ENCODE measurements at regions not wholly inside any gene's neighbourhood (a gene's known extent, or its start where the extent isn't known, plus 50 kb on each side); places are given as distances from the start of the nearest gene placed in this dataset.

GRCh38 chr4:30354605-30355004 lies 365.6 kb upstream of the PCDH7 start:
- TF ChIP-seq EZH2 (IDR thresholded peaks at IDR 0.05; ENCODE audit: borderline replicate concordance) (no peak), CTCF (IDR thresholded peaks at IDR 0.05; ENCODE audit: poor library complexity) (no peak), EZH2phosphoT487 (IDR thresholded peaks at IDR 0.05; ENCODE audit: low read depth, severe bottlenecking, unreplicated experiment) (no peak)
- no peaks in the 10 kb centered on the region for H3K9me2 ChIP-seq (replicated peaks; ENCODE audit: insufficient read depth)
- H3K4me1 ChIP-seq (ENCODE audit: insufficient read depth), result no peaks in the 10 kb centered on the region
- H3K27ac ChIP-seq, result no peak overlapping the region
- H4K20me1 ChIP-seq (ENCODE audit: insufficient read depth, poor library complexity, severe bottlenecking), result no peaks in the 10 kb centered on the region
- no peaks in the 10 kb centered on the region for H3K36me3 ChIP-seq (replicated peaks; ENCODE audit: insufficient read depth, low read depth)
- H3K27me3 ChIP-seq, result no peaks in the 10 kb centered on the region
- no peak overlapping the region for H3K4me2 ChIP-seq
- H2AFZ ChIP-seq, result no peak overlapping the region
- no peak for DNase-seq (ENCODE audit: low spot score)
- no peak overlapping the region for H3K4me3 ChIP-seq
- H3K9me3 ChIP-seq (ENCODE audit: low read depth), result no peaks in the 10 kb centered on the region
- no peaks in the 10 kb centered on the region for H3K79me2 ChIP-seq
- 92% methylated on average over 1 of the region's 1 CpG for WGBS (ENCODE audit: low lambda C conversion rate, missing lambda C conversion rate)

GRCh38 chr4:30362436-30362835 lies 357.7 kb upstream of the PCDH7 start:
- Histone ChIP-seq H2AFZ (no peak overlapping the region), H3K27ac (no peak overlapping the region), H3K27me3 (no peaks in the 10 kb centered on the region), H3K4me3 (no peak overlapping the region), H3K79me2 (no peaks in the 10 kb centered on the region), H3K9me3 (ENCODE audit: low read depth) (no peaks in the 10 kb centered on the region), H3K9me2 (replicated peaks; ENCODE audit: insufficient read depth) (no peaks in the 10 kb centered on the region), H4K20me1 (ENCODE audit: insufficient read depth, poor library complexity, severe bottlenecking) (no peaks in the 10 kb centered on the region), H3K36me3 (replicated peaks; ENCODE audit: insufficient read depth, low read depth) (no peaks in the 10 kb centered on the region), H3K4me1 (ENCODE audit: insufficient read depth) (no peaks in the 10 kb centered on the region), H3K4me2 (no peak overlapping the region)
- DNase-seq (ENCODE audit: low spot score), result no peak
- TF ChIP-seq EZH2phosphoT487 (IDR thresholded peaks at IDR 0.05; ENCODE audit: low read depth, severe bottlenecking, unreplicated experiment), result no peak
- no peak for TF ChIP-seq EZH2 (IDR thresholded peaks at IDR 0.05; ENCODE audit: borderline replicate concordance)
- no peak for TF ChIP-seq CTCF (IDR thresholded peaks at IDR 0.05; ENCODE audit: poor library complexity)
- 74% methylated on average over 2 of the region's 2 CpGs for WGBS (ENCODE audit: low lambda C conversion rate, missing lambda C conversion rate)

GRCh38 chr4:30370105-30370504 lies 350.1 kb upstream of the PCDH7 start:
- H3K27me3 ChIP-seq, result no peaks in the 10 kb centered on the region
- no peaks in the 10 kb centered on the region for H4K20me1 ChIP-seq (ENCODE audit: insufficient read depth, poor library complexity, severe bottlenecking)
- no peaks in the 10 kb centered on the region for H3K9me2 ChIP-seq (replicated peaks; ENCODE audit: insufficient read depth)
- no peaks in the 10 kb centered on the region for H3K4me1 ChIP-seq (ENCODE audit: insufficient read depth)
- no peak overlapping the region for H3K4me2 ChIP-seq
- no peak for TF ChIP-seq EZH2phosphoT487 (IDR thresholded peaks at IDR 0.05; ENCODE audit: low read depth, severe bottlenecking, unreplicated experiment)
- TF ChIP-seq EZH2 (IDR thresholded peaks at IDR 0.05; ENCODE audit: borderline replicate concordance), result no peak
- no peak for TF ChIP-seq CTCF (IDR thresholded peaks at IDR 0.05; ENCODE audit: poor library complexity)
- no peaks in the 10 kb centered on the region for H3K9me3 ChIP-seq (ENCODE audit: low read depth)
- H2AFZ ChIP-seq, result no peak overlapping the region
- no peak overlapping the region for H3K27ac ChIP-seq
- 87% methylated on average over 14 of the region's 14 CpGs for WGBS (ENCODE audit: low lambda C conversion rate, missing lambda C conversion rate)
- no peak overlapping the region for H3K4me3 ChIP-seq
- DNase-seq (ENCODE audit: low spot score), result no peak
- H3K36me3 ChIP-seq (replicated peaks; ENCODE audit: insufficient read depth, low read depth), result no peaks in the 10 kb centered on the region
- H3K79me2 ChIP-seq, result no peaks in the 10 kb centered on the region

All from hepatocyte (in vitro differentiated cells).